H1 (cell line): ENCODE measurements at regions not wholly inside any gene's neighbourhood (a gene's known extent, or its start where the extent isn't known, plus 50 kb on each side); places are given as distances from the start of the nearest gene placed in this dataset.
A peak's percentile ranks its signal among the peaks of the same experiment; 100 is the strongest.

Experiments
- CTCF ChIA-PET: fragments of 300-600 bp; sonication (Branson Sonifier 250); formaldehyde crosslinking; loops from one replicate; lab custom pipeline; 2021; ENCODE audit not compliant: partially characterized antibody; lab: Charles Lee
- POLR2A ChIA-PET: fragments of 300-600 bp; sonication (Branson Sonifier 250); formaldehyde crosslinking; loops from one replicate; lab custom pipeline; 2021; ENCODE audit warnings: inconsistent platforms; ENCODE audit not compliant: partially characterized antibody; lab: Charles Lee
- DNase-seq, 2 experiments: peaks; one replicate each; pipeline versions ENCODE4 v3.0.0 to v3.0.0-alpha.2; 2010 to 2022; ENCODE audit warnings: low spot score in 2 of 2, low read depth in 1 of 2, mixed read lengths in 1 of 2
- FAIRE-seq: peaks from 2 replicates; lab custom pipeline; 2011; peaks lifted over from hg19 to GRCh38; lab: Jason Lieb, UNC
- H2AFZ ChIP-seq: 2 replicates; pipeline ENCODE4 v1.8.1; 2012; ENCODE audit warnings: low read length, inconsistent platforms
- H2AK5ac ChIP-seq: 2 replicates; pipeline ENCODE4 v1.6.1; 2013; ENCODE audit warnings: low read depth, low read length
- H2BK120ac ChIP-seq: replicated peaks from 2 replicates; pipeline ENCODE3; 2013; ENCODE audit warnings: low read depth, low read length, inconsistent platforms
- H2BK12ac ChIP-seq: 2 replicates; pipeline ENCODE4 v1.6.1; 2013; ENCODE audit warnings: low read depth, low read length
- H2BK15ac ChIP-seq: 2 replicates; pipeline ENCODE4 v1.6.1; 2013; ENCODE audit warnings: low read length
- H2BK20ac ChIP-seq: 2 replicates; pipeline ENCODE4 v1.6.1; 2013; ENCODE audit warnings: low read length
- H2BK5ac ChIP-seq: 2 replicates; pipeline ENCODE4 v1.6.1; 2013; ENCODE audit warnings: low read depth, low read length
- H3K14ac ChIP-seq: 2 replicates; pipeline ENCODE4 v1.6.1; 2013; ENCODE audit warnings: inconsistent platforms; ENCODE audit not compliant: insufficient read length
- H3K18ac ChIP-seq: 2 replicates; pipeline ENCODE4 v1.6.1; 2013; ENCODE audit warnings: low read length; ENCODE audit errors: extremely low read depth
- H3K23ac ChIP-seq: 2 replicates; pipeline ENCODE4 v1.6.1; 2013; ENCODE audit warnings: inconsistent platforms; ENCODE audit not compliant: insufficient read length
- H3K23me2 ChIP-seq: 2 replicates; pipeline ENCODE4 v1.6.1; 2013; ENCODE audit warnings: low read depth, low read length
- H3K27ac ChIP-seq: 2 replicates; pipeline ENCODE4 v1.6.1; 2011; ENCODE audit warnings: low read depth, low read length, inconsistent platforms
- H3K27me3 ChIP-seq, 4 experiments: replicated peaks in 1 of 4; 1 replicate in 1 of 4; 2 replicates in 3 of 4; pipeline versions ENCODE4 v1.6.1 to v1.8.1; 2011 to 2013; ENCODE audit warnings: low read length in 3 of 4, mild to moderate bottlenecking in 3 of 4, inconsistent platforms in 2 of 4, mixed read lengths in 2 of 4, moderate library complexity in 1 of 4; ENCODE audit not compliant: control insufficient read depth in 3 of 4, insufficient read depth in 3 of 4; ENCODE audit errors: extremely low read depth in 1 of 4
- H3K36me3 ChIP-seq, 4 experiments: 2 replicates each; pipeline versions ENCODE4 v1.6.1 to v1.8.1; 2011 to 2013; ENCODE audit warnings: mild to moderate bottlenecking in 4 of 4, low read length in 3 of 4, moderate library complexity in 2 of 4, control low read depth in 1 of 4, inconsistent platforms in 1 of 4; ENCODE audit not compliant: insufficient read depth in 4 of 4, control insufficient read depth in 2 of 4
- H3K4ac ChIP-seq: replicated peaks from 2 replicates; pipeline ENCODE3; 2013; ENCODE audit warnings: low read length, low read depth, mixed read lengths, inconsistent platforms; ENCODE audit not compliant: insufficient read length
- H3K4me1 ChIP-seq, 4 experiments: replicated peaks in 1 of 4; 1 replicate in 1 of 4; 2 replicates in 3 of 4; pipeline versions ENCODE4 v1.6.1 to v1.8.1; 2011 to 2013; ENCODE audit warnings: low read length in 3 of 4, inconsistent platforms in 2 of 4, mixed read lengths in 1 of 4; ENCODE audit not compliant: insufficient read depth in 4 of 4, control insufficient read depth in 3 of 4
- H3K4me2 ChIP-seq, 2 experiments: 2 replicates each; pipeline versions ENCODE4 v1.6.1 to v1.8.1; 2011 to 2013; ENCODE audit warnings: low read depth in 2 of 2, low read length in 2 of 2, control low read depth in 1 of 2, inconsistent platforms in 1 of 2, mild to moderate bottlenecking in 1 of 2; ENCODE audit not compliant: insufficient read depth in 1 of 2
- H3K4me3 ChIP-seq, 4 experiments: fragments of 200-600, 300-600 bp in 1 of 4; sonication (generic), shearing (Covaris generic), sonication (Bioruptor Twin) in 1 of 4; 2 replicates each; pipeline versions ENCODE4 v1.5.1 to v1.8.1; 2011 to 2016; ENCODE audit warnings: low read length in 4 of 4, low read depth in 3 of 4, control low read depth in 2 of 4, inconsistent platforms in 2 of 4, mild to moderate bottlenecking in 2 of 4, mixed read lengths in 1 of 4, moderate library complexity in 1 of 4; ENCODE audit not compliant: insufficient read depth in 2 of 4; ENCODE audit errors: extremely low read depth in 1 of 4
- H3K56ac ChIP-seq: replicated peaks from 2 replicates; pipeline ENCODE3; 2013; ENCODE audit warnings: low read depth, mild to moderate bottlenecking, mixed read lengths, low read length, inconsistent platforms; ENCODE audit not compliant: insufficient read length
- H3K79me1 ChIP-seq: 2 replicates; pipeline ENCODE4 v1.6.1; 2013; ENCODE audit warnings: low read depth, low read length, control low read depth
- H3K79me2 ChIP-seq, 2 experiments: 2 replicates each; pipeline versions ENCODE4 v1.6.1 to v1.8.1; 2012 to 2013; ENCODE audit warnings: low read length in 2 of 2, mild to moderate bottlenecking in 2 of 2, inconsistent platforms in 1 of 2; ENCODE audit not compliant: insufficient read depth in 2 of 2, control insufficient read depth in 1 of 2
- H3K9ac ChIP-seq, 4 experiments: replicated peaks in 1 of 4; 1 replicate in 1 of 4; 2 replicates in 3 of 4; pipeline versions ENCODE4 v1.6.1 to v1.8.1; 2011 to 2013; ENCODE audit warnings: low read depth in 3 of 4, low read length in 3 of 4, control low read depth in 2 of 4, mild to moderate bottlenecking in 2 of 4, moderate library complexity in 2 of 4, inconsistent platforms in 1 of 4; ENCODE audit errors: extremely low read depth in 1 of 4
- H3K9me3 ChIP-seq, 2 experiments: 2 replicates each; pipeline versions ENCODE4 v1.6.1 to v1.8.1; 2012 to 2013; ENCODE audit warnings: mild to moderate bottlenecking in 2 of 2, moderate library complexity in 2 of 2, control low read depth in 1 of 2, inconsistent platforms in 1 of 2, low read depth in 1 of 2, low read length in 1 of 2, mixed read lengths in 1 of 2; ENCODE audit not compliant: insufficient read depth in 2 of 2
- H4K20me1 ChIP-seq, 2 experiments: replicated peaks in 1 of 2; 2 replicates each; pipeline versions ENCODE3 to v1.8.1; 2011 to 2013; ENCODE audit warnings: inconsistent platforms in 2 of 2, low read length in 2 of 2, mild to moderate bottlenecking in 1 of 2; ENCODE audit not compliant: insufficient read depth in 2 of 2, control insufficient read depth in 1 of 2
- H4K5ac ChIP-seq: 2 replicates; pipeline ENCODE4 v1.6.1; 2013; ENCODE audit warnings: low read length, low read depth, mixed read lengths, inconsistent platforms; ENCODE audit not compliant: insufficient read length
- H4K8ac ChIP-seq: 2 replicates; pipeline ENCODE4 v1.8.0; 2013; ENCODE audit warnings: mild to moderate bottlenecking, moderate library complexity, low read length, inconsistent platforms; ENCODE audit not compliant: insufficient read depth; ENCODE audit errors: extremely low read depth
- H4K91ac ChIP-seq: replicated peaks from 2 replicates; pipeline ENCODE3; 2013; ENCODE audit warnings: low read length, mixed read lengths, inconsistent platforms; ENCODE audit not compliant: insufficient read length
- ATF3 ChIP-seq: IDR thresholded peaks from 2 replicates; pipeline ENCODE4 v1.6.1; 2011; ENCODE audit warnings: low read depth, mild to moderate bottlenecking, low read length; ENCODE audit not compliant: insufficient read depth
- CREB1 ChIP-seq: IDR thresholded peaks from 2 replicates; pipeline ENCODE4 v1.6.1; 2012; ENCODE audit warnings: inconsistent platforms
- JUND ChIP-seq: IDR thresholded peaks from 2 replicates; pipeline ENCODE4 v1.6.1; 2011; ENCODE audit warnings: mild to moderate bottlenecking, improper control_type of control experiment, low read length
- KDM4A ChIP-seq: IDR thresholded peaks from one replicate; pipeline ENCODE4 v1.7.1; 2012; ENCODE audit warnings: low read depth, mild to moderate bottlenecking, moderate library complexity, low read length, inconsistent platforms; ENCODE audit not compliant: severe bottlenecking
- POU5F1 ChIP-seq: IDR thresholded peaks from 2 replicates; pipeline ENCODE4 v1.6.1; 2011; ENCODE audit warnings: low read depth, mild to moderate bottlenecking, low read length, moderate library complexity
- RNF2 ChIP-seq: fragments of 200-900, 300-1000 bp; sonication (generic); IDR thresholded peaks from 2 replicates; pipeline ENCODE4 v1.7.1; 2016; ENCODE audit warnings: borderline replicate concordance, low read depth, mild to moderate bottlenecking, antibody characterized with exemption, low read length; ENCODE audit not compliant: poor library complexity, severe bottlenecking; ENCODE audit errors: missing control alignments
- SIN3A ChIP-seq, 2 experiments: IDR thresholded peaks in 1 of 2; conservative IDR thresholded peaks in 1 of 2; 2 replicates each; pipeline ENCODE4 v1.6.1; 2011 to 2012; ENCODE audit warnings: low read length in 2 of 2, improper control_type of control experiment in 1 of 2, low read depth in 1 of 2, mild to moderate bottlenecking in 1 of 2
- SP4 ChIP-seq: IDR thresholded peaks from 2 replicates; pipeline ENCODE4 v1.6.1; 2012; ENCODE audit warnings: low read length, inconsistent platforms
- SUZ12 ChIP-seq: fragments of 200-600 bp; sonication (generic); IDR thresholded peaks from 2 replicates; pipeline ENCODE4 v1.6.1; 2012; ENCODE audit warnings: mild to moderate bottlenecking, inconsistent platforms, low read length, moderate library complexity, mixed read lengths
- WGBS, 2 experiments: shearing (Covaris generic) in 1 of 2; methylation state at CpG; one replicate each; pipeline versions ENCODE4 v1.1.6 to v1.1.7; 2013 to 2015; ENCODE audit warnings: low lambda C conversion rate in 2 of 2, mixed read lengths in 2 of 2, inconsistent platforms in 1 of 2, low coverage in 1 of 2, missing lambda C conversion rate in 1 of 2; ENCODE audit not compliant: insufficient replicate concordance in 2 of 2, insufficient coverage in 1 of 2, insufficient read length in 1 of 2; ENCODE audit errors: extremely low coverage in 1 of 2, missing lambda C conversion rate in 1 of 2; 5-methylcytosine and 5-hydroxymethylcytosine counted together

GRCh38 chr1:197994907-197995407 is 77.8 kb downstream of the LHX9 start:
- Histone ChIP-seq H3K27me3 (no peaks in the 10 kb centered on the region), H3K23ac (no peak overlapping the region), H2AFZ (peak overlapping the region; percentile 84), H3K9ac (no peak overlapping the region), H3K4me2 (no peak overlapping the region), H2AK5ac (no peak overlapping the region), H3K4me1 (no peaks in the 10 kb centered on the region), H4K8ac (no peak overlapping the region), H2BK15ac (no peak overlapping the region), H2BK12ac (no peak overlapping the region), H3K27ac (no peak overlapping the region), H4K91ac (no peak overlapping the region), H3K23me2 (no peaks in the 10 kb centered on the region), H3K56ac (no peak overlapping the region), H3K18ac (no peak overlapping the region), H3K14ac (no peak overlapping the region), H4K20me1 (no peaks in the 10 kb centered on the region), H3K4ac (no peak overlapping the region), H3K4me3 (no peak overlapping the region), H3K79me2 (no peaks in the 10 kb centered on the region), H3K79me1 (no peaks in the 10 kb centered on the region), H4K5ac (no peak overlapping the region), H2BK20ac (no peak overlapping the region), H3K36me3 (no peaks in the 10 kb centered on the region), H2BK5ac (no peak overlapping the region), H2BK120ac (no peak overlapping the region), H3K9me3 (no peaks in the 10 kb centered on the region)
- DNase-seq (no peak), FAIRE-seq (no peak)
- ChIA-PET POLR2A (no interaction called here), CTCF (interaction anchor here (1.0 kb wide), 1 partner anchor 14 kb away, joined by 3 read pairs; no protein-coding TSS in a partner anchor)
- no peak for TF ChIP-seq RNF2
- no peak for TF ChIP-seq KDM4A
- no peak for TF ChIP-seq SUZ12
- no peak for TF ChIP-seq SIN3A (conservative IDR thresholded peaks at IDR 0.05 in 1 of 2, IDR thresholded peaks at IDR 0.05 in 1 of 2; ENCODE audit: low read depth in 1 of 2, low read length in 2 of 2)
- no peak for TF ChIP-seq POU5F1
- TF ChIP-seq JUND: no peak
- TF ChIP-seq CREB1: no peak
- TF ChIP-seq SP4: no peak
- TF ChIP-seq ATF3: no peak
- 95% methylated on average over 7 of the region's 7 CpGs; no CpG with 5 or more reads in 1 of the 2 experiments for WGBS, 2 experiments
